ENCODE measurements at regions not wholly inside any gene's neighbourhood (a gene's known extent, or its start where the extent isn't known, plus 50 kb on each side); places are given as distances from the start of the nearest gene placed in this dataset.
A peak's percentile ranks its signal among the peaks of the same experiment; 100 is the strongest.

DNA sequence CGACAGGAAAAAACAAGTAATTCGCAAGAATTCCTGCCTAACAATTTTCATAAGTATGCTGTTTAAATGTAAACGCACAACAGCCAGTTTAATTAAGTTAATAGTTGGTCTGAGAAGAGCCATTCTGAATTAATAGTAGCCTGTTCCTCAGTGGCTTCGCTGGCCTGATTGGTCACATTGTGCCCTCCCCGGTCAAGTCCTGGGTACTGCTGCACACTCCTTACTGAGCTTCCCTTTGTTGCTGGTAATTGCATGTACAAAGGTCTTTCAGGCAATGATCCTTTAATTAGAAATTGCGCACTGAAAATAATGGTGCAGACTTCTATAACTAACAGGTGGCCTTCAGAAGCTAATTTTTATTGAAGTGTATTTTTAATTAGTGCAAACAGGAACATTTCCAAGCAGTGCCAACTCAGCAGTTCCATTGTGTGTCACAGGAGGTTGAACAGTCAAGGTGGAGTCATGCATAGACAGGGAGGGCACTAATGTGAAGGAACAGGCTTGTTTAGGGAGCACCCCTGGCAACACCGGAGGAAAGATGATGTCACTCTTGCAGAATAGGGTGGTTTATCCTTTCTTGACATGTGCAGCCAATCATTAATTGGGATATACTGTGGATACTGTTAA, 92.6 kb upstream of the SLC22A23 start:
- H3K4me3 ChIP-seq (ENCODE audit: low read depth, low read length), result no peak overlapping the region
- no peak for TF ChIP-seq CTCF (conservative IDR thresholded peaks at IDR 0.05; ENCODE audit: low read depth, low read length)
- peak; percentile 52 for DNase-seq (ENCODE audit: low read depth)

DNA sequence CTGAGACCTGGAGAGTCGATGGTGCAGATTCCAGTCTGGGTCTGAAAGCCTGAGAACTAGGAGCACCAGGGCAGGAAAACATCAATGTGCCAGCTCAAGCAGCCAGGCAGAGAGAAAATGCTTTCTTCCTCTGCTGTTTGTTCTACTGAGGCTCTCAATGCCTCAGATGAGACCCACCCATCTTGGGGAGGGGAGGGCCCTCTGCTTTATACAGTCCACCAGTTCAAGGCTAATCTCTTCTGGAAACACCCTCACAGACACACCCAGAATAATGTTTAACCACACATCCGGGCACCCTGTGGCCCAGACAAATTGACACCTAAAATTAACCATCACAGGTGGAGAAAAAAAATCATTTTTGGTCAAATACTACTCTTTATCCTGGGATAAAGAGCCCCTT, 89.3 kb upstream of the SLC22A23 start:
- TF ChIP-seq CTCF (conservative IDR thresholded peaks at IDR 0.05; ENCODE audit: low read depth, low read length), result no peak
- no peak for DNase-seq (ENCODE audit: low read depth)
- no peak overlapping the region for H3K4me3 ChIP-seq (ENCODE audit: low read depth, low read length)

GRCh38 chr6:3545156-3545555, 88.3 kb upstream of the SLC22A23 start:
- DNase-seq (ENCODE audit: low read depth), result no peak
- H3K4me3 ChIP-seq (ENCODE audit: low read depth, low read length), result no peak overlapping the region
- TF ChIP-seq CTCF (conservative IDR thresholded peaks at IDR 0.05; ENCODE audit: low read depth, low read length), result no peak

- TF ChIP-seq CTCF (conservative IDR thresholded peaks at IDR 0.05; ENCODE audit: low read depth, low read length), result no peak
- DNase-seq (ENCODE audit: low read depth), result no peak
- H3K4me3 ChIP-seq (ENCODE audit: low read depth, low read length), result no peak overlapping the region
Observed at GRCh38 chr6:3542032-3542640, 85.3 kb upstream of the SLC22A23 start.

- DNase-seq (ENCODE audit: low read depth), result no peak
- TF ChIP-seq CTCF (conservative IDR thresholded peaks at IDR 0.05; ENCODE audit: low read depth, low read length), result no peak
- H3K4me3 ChIP-seq (ENCODE audit: low read depth, low read length), result no peak overlapping the region
Observed at GRCh38 chr6:3541006-3541585, 84.2 kb upstream of the SLC22A23 start.

GRCh38 chr6:3540253-3540820, 83.5 kb upstream of the SLC22A23 start:
- H3K4me3 ChIP-seq (ENCODE audit: low read depth, low read length), result no peak overlapping the region
- TF ChIP-seq CTCF (conservative IDR thresholded peaks at IDR 0.05; ENCODE audit: low read depth, low read length), result no peak
- no peak for DNase-seq (ENCODE audit: low read depth)
